Activated CD4-positive, CD25-positive, alpha-beta regulatory T cell treated with anti-CD3 and anti-CD28 coated beads, Interleukin-2, amount 50 U/mL, for 24 hours (primary cell): ENCODE measurements at regions not wholly inside any gene's neighbourhood (a gene's known extent, or its start where the extent isn't known, plus 50 kb on each side); places are given as distances from the start of the nearest gene placed in this dataset.

Experiments used
- ATAC-seq, 2 donors: fragments of 150-1000 bp; cut with Tn5 transposase; one replicate each; pipeline ENCODE4 v1.10.0; 2021; ENCODE audit warnings: mild to moderate bottlenecking in 1 of 2, moderate library complexity in 1 of 2

GRCh38 chr3:59116233-59116537 lies 66.4 kb upstream of the CFAP20DC start:
- no peak for ATAC-seq

- no peak for ATAC-seq
Observed at GRCh38 chr3:59115364-59116232, 65.8 kb upstream of the CFAP20DC start.

- ATAC-seq, result no peak
Observed at GRCh38 chr3:59107856-59108815, 58.3 kb upstream of the CFAP20DC start.

GRCh38 chr3:59106085-59106648 lies 56.3 kb upstream of the CFAP20DC start:
- no peak for ATAC-seq

- no peak for ATAC-seq
Observed at GRCh38 chr3:59103552-59103951, 53.7 kb upstream of the CFAP20DC start.

- ATAC-seq, result no peak
Observed at GRCh38 chr3:59101231-59101736, 51.5 kb upstream of the CFAP20DC start.
